ENCODE measurements at regions not wholly inside any gene's neighbourhood (a gene's known extent, or its start where the extent isn't known, plus 50 kb on each side); places are given as distances from the start of the nearest gene placed in this dataset.

DNA sequence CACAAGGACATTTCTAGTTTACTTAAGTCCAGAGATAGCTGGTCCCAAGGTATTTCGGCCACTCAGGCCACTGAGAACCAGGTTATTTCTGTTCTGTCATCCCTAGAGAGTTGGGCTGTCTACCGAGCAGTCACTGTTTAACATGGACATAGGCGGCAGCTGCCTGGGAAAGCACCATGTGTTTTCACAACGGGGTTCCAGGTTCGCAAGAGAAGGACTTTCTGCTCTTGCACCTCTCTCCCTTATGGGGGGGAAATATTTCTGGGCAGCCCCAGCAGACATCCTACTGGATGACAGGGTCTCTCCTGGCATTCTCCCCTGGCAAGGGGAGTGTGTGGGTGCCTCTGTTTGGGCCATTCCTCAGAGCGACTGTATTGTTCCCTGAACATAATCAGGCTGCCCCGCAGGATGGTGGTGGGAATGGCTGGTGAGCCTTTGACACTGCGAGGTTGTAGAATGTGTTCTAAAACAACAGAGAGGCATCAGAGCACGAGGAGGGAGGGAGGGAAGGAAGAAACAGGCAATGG, 64.4 kb upstream of the DUSP22 start:
- TF ChIP-seq YY1 (IDR thresholded peaks at IDR 0.05; ENCODE audit: insufficient read depth, insufficient read length) (no peak), ZNF274 (IDR thresholded peaks at IDR 0.05; ENCODE audit: low read depth, low read length) (no peak)

All from NT2/D1 (cell line).